HG03460 (cell line): ENCODE measurements at regions not wholly inside any gene's neighbourhood (a gene's known extent, or its start where the extent isn't known, plus 50 kb on each side); places are given as distances from the start of the nearest gene placed in this dataset.

Experiments used
- ATAC-seq: cut with Tn5 transposase; IDR thresholded peaks from one replicate; pipeline ENCODE4 v1.9.1; 2021; ENCODE audit not compliant: unreplicated experiment

DNA sequence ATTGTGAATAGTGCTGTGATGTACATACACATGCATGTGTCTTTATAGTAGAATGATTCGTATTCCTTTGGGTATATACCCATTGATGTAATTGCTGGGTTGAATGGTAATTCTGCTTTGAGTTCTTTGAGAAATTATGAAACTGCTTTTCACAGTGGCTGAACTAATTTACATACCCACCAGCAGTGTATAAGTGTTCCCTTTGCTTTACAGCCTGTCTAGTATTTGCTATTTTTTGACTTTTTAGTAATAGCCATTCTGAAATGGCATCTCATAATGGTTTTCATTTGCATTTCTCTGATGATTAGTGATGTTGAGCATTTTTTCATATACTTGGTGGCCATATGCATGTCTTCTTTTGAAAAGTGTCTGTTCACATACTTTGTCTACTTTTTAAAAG is 54.5 kb upstream of the FAM78B start:
- ATAC-seq = no peak

DNA sequence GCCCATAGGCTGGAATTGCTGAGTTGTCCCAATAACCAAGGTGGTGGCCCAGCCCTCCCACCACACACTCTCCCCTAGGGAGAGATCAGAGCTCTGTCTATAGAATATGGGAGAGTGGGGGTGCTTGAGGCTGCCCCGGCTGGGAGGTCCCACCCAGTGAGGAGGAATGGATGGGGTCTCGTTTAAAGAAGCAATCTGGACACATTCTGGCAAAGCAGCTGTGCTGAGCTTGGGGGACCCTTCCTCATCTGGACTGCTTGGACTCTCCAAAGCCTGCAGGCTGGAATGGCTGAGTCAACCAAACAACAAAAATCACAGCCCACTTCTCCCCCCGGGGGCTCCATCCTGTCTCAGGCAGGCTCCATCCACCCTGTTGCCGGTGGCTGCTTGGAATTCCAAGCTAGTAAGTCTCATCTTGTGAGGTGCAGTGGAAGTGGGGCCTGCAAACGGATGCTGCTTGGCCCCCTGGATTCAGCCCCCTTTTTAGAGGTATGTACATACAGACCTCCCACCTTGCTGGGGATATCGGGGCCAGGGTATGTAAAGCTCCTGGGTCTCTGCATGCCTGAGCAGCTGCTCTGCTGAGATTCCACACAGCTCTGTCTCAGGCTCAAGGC is 67.1 kb upstream of the FAM78B start:
- ATAC-seq = no peak

DNA sequence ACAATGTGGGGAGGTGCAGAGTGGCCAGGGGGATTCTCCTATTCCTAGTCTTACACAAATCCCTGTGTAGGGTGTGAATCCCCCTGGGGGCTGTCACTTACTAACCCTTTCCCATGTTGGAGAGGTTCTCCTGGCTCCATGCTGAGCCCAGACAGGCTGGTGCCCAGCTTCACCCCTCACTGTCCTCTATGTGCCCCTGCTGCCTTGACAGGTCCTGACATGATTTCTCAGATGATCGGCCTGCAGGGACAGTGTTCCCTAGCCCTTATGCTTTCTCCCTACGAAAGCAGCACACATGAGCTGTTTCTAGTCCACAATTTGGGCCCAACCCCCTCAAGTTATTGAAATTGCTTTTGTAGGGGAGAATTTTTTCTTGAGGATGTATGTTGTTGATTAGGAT is 68.9 kb upstream of the FAM78B start:
- no peak for ATAC-seq

DNA sequence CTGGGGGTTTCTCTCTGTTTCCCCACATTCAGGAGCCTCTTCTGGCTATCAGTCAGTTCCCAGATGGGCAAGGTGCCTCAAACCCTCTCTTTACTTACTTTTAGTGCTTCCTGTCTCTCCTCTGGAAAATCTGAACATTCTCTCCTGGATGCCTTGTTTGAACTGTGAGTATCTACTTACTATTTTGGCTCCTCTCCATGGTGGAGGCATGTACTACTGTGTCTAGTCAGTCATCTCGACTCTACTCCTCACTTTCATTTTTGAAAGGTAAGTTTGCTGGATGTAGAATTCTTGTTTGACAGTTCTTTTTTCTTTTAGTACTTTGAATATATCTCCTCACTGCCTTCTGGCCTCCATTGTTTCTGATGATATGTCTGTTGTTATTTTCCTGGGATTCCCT is 70.9 kb upstream of the FAM78B start:
- ATAC-seq = no peak

DNA sequence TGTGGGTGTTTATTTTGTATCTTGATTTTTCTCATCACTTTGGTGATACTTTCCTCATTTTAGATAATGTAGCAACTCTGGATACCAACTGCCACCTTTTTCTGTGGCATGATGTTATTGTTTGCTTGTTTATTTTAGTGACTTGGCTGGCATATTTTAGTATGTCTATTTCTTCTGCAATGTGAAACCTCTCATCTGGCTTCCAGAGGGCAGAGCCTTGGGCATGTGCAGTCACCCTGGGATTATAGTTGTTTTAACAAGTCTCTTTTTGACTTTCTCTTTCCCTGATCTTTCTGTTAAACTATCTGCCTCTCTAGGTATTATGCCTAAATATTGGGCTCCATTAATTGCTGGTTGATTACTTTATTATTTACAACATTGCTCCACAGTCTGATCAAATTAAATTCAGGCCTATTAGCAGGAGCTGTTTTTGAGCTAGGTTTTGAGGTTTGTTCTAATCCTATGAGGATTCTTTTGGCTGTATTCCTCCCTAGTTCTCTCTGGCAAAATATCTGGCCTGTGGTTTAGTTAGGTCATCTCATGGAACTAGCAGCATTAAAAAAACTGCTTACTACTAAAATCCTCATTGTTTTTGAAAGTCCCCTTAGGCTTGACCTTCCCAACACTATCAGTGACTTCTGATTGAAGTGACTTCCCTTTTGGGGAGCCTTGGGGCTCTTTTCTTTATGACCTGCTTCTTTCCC is 86.4 kb upstream of the FAM78B start:
- no peak for ATAC-seq

DNA sequence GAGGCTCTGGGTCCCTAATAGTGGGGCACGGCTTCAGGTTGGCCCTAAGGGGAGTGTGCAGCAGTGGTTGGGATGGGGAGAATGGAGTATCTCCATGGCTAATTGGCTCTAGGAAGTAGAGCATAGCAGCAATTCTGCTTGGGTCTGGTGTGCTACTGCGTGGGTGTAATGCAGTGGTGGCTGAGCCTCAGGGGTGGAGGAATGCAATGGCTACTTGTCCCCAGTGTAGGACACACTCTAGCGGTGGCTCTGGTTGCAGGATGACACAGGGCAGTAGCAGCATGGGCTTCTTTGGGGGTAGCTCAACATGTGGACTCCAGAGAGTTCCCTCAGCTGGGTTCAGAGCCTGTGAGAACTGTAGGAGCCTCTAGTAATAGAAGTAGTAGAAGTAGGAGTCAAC is 91.2 kb upstream of the FAM78B start:
- ATAC-seq = no peak

DNA sequence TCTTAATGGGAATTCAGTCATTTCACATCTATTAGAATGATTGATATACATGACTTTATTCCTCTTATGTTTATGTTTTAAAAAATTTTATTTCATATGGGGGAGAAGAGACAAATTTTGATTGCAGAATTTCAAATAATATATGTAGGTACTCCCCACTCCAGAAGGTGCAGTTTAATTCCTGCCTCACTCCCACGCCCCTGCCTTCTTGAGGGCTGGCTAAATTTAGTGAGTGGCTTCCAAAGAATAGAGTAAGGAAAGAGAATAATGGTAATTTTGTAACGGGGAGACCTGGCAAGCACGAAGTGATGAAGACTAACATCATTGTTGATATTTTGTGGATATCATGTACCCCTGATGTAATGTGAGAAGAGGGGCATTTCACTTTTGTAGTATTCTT is 94.7 kb upstream of the FAM78B start:
- no peak for ATAC-seq

DNA sequence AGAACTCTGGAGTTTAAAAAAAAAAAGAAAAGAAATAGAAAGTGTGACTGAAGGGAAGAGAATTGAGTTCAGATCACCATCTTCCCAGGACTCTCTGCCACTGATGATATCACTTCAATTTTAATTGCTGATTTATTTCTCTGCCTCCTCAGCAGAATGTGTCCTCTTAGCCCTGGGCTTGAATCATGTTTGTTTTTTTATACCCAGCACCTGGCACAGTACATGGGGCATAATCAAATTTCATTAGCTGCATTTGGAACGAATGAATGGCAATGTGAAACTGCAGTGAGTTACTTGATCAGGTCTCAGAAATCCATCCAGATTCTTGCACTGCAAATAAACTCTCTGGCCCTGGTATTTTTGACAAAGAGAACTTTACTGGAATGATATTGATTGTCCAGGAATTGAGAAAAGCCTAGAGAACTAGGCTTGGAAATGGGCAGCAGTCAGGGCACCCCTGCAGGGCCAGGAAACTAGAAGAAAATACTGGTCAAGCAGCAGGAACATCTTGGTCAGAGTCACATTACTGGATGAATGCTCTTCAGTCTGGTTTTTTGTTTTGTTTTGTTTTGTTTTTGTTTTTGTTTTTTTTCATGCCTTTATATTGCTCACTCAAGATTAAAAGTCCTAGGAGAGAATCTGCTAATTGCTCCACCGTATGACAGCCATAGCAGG is 103.8 kb upstream of the FAM78B start:
- ATAC-seq = no peak

DNA sequence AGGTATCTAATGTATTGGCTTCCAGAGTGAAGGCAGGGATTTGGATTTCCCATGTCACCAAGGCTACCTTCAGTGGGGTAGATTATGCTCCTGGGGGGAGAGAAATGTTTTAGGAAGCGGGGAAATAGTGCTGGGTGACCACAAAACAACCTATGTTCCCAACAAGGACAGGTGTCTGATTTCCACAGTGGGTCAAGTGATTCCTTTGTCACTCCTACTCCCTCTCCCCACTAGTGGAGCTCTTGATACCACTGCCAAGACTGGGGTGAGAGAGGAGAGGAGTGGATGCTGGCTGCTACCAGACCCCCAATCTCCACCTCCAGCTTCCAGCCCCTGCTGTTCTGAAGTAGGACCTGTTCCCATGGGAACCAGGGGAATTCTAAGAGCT is 104.3 kb upstream of the FAM78B start:
- no peak for ATAC-seq

DNA sequence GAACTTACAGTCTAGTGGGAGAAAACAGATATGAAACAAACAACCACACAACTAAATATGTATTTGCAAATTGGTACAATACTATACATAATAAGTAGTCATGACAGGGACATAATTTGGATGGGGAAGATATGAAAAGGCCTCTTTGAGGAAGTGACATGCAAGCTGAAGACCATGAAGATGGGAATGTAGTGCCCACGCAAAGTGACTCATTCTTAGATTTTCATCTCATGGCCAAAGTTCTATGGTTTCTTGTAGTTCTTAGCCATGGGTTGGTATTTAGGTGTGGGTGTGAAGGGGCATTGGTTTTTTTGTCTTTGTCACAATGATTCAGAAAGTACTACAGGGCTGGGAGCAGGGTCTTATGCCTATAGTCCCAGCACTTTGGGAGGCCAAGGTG is 105.4 kb upstream of the FAM78B start:
- no peak for ATAC-seq

DNA sequence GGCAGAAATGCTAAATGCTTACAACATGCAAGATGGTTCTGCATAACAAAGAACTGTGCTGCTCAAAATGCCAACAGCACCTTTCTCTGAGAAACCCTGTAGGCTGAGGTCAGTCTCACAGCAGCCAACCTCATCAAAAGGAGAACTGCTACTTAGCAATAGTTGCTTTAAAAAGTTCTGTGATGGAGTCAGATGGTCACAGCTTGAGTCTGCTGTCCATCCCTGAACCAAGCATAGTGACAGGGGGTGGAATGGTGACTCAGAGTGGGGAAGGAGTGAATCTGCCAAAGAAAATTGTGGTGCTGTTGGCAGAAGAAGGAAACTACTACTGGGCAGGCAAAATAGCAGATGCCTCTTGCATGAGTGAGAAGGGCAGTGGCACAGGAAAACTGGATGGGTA is 106.0 kb upstream of the FAM78B start:
- no peak for ATAC-seq

DNA sequence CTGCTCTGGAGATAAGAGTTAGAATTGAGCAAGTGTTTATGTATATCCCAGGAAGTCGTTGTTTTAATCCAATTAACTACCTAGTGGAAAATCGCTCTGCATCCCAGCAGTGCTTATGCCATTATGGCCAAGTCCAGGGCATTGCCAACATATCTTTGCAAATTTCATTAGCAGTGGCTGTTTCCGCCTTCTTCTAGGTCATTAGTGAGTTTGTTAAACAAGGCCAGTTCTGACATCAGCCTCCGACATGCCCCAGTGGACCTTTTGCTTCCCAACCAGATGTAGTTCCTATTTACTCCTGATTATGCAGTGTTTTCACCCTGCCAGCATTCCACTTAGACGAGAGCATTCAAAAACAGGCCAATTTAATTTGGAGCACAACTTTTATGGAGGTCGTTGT is 106.8 kb upstream of the FAM78B start:
- no peak for ATAC-seq

DNA sequence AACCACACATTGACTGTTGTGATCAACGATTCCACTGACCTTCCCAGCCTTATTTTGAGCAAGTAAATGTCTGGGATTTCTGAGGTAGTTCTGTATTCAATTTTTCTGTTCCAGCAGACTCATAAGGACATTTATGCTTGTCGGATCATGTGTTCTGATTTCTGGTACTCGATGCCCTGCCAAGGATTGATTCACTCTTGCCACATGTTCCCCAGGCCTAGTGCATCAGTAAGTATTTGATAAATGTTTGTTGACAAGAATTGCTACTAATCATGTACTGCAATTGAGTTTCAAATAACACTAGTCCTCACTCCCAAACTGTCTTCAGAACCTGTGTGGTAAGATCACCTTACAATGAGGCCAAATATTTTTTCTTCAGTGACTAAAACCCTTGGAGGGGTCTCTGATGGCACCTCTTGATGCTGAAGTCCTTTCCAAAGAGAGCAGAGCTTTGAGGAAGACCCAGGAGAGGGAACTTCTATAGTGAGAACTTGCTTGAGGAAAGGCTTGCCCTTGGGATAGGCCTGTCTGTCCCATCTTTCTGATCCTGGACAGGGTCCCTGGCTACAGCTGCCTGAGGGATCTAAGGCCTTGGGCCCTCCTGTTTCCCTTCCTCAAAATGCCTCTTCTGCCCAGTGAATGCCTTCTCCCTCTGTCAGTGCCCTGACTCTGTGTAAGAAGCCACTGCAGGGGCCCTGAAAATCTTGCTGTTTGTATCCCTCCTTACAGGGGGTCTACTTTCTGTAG is 115.8 kb upstream of the FAM78B start:
- no peak for ATAC-seq

DNA sequence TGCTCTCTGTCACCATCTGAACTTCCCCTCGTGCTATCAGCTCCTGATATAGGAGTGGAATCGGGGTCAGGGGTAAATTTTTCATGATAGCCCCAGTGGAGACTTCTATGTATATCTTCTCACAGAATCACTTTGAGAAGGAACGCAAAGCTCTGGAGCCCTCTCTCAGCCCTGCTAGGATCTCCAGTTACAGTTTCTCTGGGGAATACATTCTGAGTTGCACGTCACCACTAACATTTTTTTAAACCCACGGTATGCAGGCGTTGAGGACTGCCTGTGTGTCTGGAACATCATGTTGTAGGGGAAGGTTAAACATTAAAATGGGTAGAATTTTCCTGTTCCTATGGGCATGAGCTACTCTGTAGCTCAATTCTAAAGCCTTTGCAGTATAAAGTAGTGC is 116.4 kb upstream of the FAM78B start:
- ATAC-seq = no peak

DNA sequence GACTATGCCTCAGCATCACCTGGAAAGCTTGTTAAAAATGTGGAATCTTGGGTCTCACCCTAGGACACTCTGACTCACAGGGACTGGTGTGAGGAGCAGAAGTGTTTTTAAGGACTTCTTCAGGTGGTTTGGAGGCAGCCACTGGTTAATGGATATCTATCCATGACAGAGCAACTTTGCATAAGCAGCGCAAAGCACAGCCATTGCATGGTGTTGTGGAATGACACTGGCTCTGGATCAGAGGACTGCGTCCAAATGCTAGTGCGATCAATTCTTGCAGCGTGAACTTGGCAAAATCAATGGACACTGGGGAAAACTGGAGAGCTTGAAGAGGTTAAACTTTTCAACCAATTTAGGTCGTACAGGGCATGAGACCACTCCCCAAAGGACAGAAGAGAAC is 116.8 kb upstream of the FAM78B start:
- no peak for ATAC-seq

DNA sequence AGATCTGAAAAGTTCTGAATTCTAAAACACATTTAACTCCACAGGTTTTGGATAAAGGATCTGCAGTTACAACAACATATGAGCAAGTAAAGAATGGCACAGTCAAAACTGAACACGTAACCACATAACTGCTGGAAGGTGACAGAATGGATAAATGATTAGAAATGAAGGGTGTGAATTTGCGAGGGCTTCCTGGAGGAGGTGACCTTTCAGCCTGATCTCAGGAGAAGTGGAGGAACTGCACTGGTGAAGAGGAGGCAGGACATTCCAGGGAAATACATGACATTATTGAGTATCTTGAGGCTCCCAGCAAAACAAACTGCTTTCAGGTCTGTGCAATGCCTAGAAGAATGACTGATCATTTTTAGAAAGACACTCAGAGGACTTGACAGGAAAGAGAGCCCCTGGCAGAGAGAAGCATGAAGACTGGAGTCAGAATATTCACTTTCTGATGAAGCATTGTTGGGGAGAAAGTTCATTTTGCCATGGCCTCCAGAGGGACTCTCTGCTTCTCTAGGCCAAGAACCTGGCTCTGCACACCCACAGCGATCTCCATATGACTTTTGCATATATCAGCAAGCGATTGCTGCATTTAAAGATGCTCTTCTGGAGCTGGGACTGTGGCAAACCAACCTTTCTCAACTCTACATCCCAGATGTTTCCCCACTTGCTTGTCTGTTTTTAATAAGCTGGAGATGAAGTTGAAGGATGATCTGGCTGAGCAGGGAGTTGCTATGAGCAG is 122.7 kb upstream of the FAM78B start:
- no peak for ATAC-seq

DNA sequence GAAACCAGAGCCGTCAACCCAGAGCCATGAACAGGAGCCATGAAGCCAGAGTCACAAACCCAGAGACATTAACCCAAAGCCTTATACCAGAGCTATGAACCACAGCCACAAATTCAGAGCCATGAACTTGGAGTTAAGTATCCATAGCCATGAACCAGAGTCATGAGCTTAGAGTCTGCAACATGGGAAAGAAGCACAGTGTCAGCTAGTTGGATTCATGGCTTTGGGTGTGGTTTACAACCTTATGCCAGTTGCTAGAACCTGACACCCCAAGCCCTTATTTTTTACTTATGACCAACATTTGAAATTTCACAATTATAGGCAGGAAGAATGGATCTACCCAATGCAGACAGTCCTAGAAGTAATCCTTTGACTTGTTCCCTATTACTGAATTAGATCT is 128.9 kb upstream of the FAM78B start:
- ATAC-seq = no peak

DNA sequence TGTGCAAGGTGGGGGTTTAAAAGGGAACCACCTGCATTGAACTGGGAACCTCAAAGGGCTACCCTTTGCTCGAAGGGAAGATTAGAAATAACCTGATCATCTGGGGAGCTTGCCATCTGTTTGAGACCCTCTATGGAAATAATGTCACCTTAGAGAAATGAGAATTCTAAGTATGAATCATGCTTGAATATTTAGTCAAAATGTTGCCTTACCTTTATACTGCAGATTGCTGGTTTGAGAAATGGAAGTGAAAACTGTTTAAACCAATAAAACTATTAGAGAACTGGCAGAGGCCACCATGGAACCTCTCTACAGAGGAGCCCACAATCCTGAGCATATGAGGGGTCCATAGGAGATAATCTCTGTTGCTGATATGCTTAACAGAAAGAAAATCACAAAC is 131.2 kb upstream of the FAM78B start:
- ATAC-seq = no peak

DNA sequence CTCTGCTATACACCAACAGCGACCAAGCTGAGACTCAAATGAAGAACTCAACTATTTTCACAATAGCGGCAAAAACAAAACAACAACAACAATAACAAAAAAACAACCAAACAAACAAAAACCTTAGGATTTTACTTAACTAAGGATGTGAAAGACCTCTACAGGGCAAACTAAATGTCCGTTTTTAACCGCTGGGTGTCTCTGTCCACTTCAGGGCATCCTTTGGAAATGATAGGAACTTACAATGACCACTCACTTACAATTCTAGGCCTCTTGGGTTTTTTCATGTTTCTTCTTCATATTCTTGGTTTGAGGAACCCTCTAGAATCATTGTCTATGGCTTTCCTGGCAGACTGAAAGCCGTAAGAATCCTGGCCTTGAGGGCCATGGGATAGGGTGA is 134.0 kb upstream of the FAM78B start:
- no peak for ATAC-seq

DNA sequence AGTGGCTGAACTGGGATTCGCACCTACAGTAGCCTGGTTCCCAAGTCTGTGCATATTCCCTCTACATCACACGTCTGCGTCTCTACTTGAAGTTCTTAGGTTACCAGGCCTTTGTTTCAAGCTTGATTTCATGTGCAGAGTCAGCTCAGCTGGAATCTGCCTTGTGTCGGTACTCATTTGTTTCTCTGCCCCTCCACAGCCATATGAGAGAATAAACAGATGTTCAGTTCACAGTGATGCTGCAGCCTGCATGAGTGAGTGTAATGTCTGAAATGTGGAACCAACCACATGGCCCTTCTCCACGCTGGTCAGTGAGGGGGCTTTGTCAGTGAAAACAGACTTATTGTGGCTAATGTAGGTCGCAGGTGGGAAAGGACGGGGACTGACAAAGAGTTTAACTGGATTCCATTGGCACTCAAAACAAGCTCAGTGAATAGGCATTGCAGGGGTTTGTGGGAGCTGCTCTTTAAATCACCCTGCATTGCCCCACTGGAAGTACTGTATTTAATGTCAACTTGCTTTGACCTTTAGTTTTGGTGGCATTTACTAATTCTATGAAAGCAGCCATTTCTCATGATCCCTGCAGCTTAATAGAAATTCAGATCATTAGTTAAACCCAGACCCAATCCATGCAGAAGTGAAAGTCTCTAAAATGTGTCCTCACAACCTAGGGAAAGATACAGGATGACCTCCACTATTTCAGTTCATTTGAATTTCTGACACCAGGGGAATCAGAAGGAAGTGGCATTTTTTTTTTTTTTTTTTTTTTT is 136.4 kb upstream of the FAM78B start:
- ATAC-seq = no peak

DNA sequence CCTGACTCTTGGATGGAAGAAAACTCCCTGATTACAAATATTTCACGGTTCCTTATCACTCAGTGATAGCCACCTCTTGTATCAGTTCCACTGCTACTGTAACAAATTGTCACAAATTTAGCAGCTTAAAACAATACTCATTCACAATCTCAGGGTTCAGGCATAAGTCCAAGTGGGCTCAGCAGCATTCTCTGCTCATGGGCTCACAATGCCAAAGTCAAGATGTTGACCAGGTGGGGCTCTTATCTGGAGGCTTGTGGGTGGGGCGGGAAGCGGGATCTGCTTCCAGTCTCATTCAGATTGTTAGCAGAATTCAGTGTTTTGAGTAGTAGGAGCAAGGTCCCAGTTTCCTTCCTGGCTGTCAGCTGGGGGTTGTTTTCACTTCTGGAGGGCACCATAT is 137.3 kb upstream of the FAM78B start:
- ATAC-seq = no peak
